Keratinocyte (primary cell): ENCODE measurements at regions not wholly inside any gene's neighbourhood (a gene's known extent, or its start where the extent isn't known, plus 50 kb on each side); places are given as distances from the start of the nearest gene placed in this dataset.
"Not testable (repeated sequence)": the region's sequence is repeated elsewhere in the genome, so short reads cannot be mapped to it uniquely, and the experiment has no call there.

Experiments
- DNase-seq: peaks from one replicate; pipeline ENCODE4 v3.0.0-alpha.2; 2011; ENCODE audit warnings: low read depth, missing footprints, low spot score
- FAIRE-seq: peaks from 2 replicates; lab custom pipeline; 2011; peaks lifted over from hg19 to GRCh38; lab: Jason Lieb, UNC
- H2AFZ ChIP-seq: 2 replicates; pipeline ENCODE4 v1.6.0; 2012; ENCODE audit warnings: low read length, control low read depth, inconsistent platforms; ENCODE audit not compliant: control insufficient read depth
- H3K27ac ChIP-seq: 2 replicates; pipeline ENCODE4 v1.5.1; 2011; ENCODE audit warnings: low read length; ENCODE audit not compliant: control insufficient read depth, insufficient read depth
- H3K27me3 ChIP-seq: 3 replicates; pipeline ENCODE4 v1.6.0; 2011; ENCODE audit warnings: low read length; ENCODE audit not compliant: control insufficient read depth, insufficient read depth; ENCODE audit errors: extremely low read depth
- H3K36me3 ChIP-seq, 2 experiments: 2 replicates in 1 of 2; 3 replicates in 1 of 2; pipeline ENCODE4 v1.5.1; 2011; ENCODE audit warnings: low read length in 2 of 2, mild to moderate bottlenecking in 1 of 2; ENCODE audit not compliant: control insufficient read depth in 2 of 2, insufficient read depth in 2 of 2; ENCODE audit errors: extremely low read depth in 1 of 2
- H3K4me1 ChIP-seq: 3 replicates; pipeline ENCODE4 v1.5.1; 2011; ENCODE audit warnings: low read length; ENCODE audit not compliant: control insufficient read depth, insufficient read depth; ENCODE audit errors: extremely low read depth
- H3K4me2 ChIP-seq: 3 replicates; pipeline ENCODE4 v1.6.0; 2011; ENCODE audit warnings: low read depth, low read length; ENCODE audit not compliant: control insufficient read depth, insufficient read depth; ENCODE audit errors: extremely low read depth
- H3K4me3 ChIP-seq, 3 experiments: fragments of 200-600 bp in 1 of 3; sonication (generic) in 1 of 3; 2 replicates in 2 of 3; 3 replicates in 1 of 3; pipeline ENCODE4 v1.5.1; 2011 to 2016; ENCODE audit warnings: low read length in 3 of 3, mild to moderate bottlenecking in 3 of 3, control low read depth in 2 of 3, inconsistent platforms in 1 of 3, low read depth in 1 of 3, mixed read lengths in 1 of 3, mixed run types in 1 of 3, moderate library complexity in 1 of 3; ENCODE audit not compliant: control insufficient read depth in 2 of 3, insufficient read depth in 2 of 3; ENCODE audit errors: extremely low read depth in 1 of 3
- H3K79me2 ChIP-seq: 2 replicates; pipeline ENCODE4 v1.6.0; 2012; ENCODE audit warnings: low read length; ENCODE audit not compliant: control insufficient read depth, insufficient read depth
- H3K9ac ChIP-seq: 3 replicates; pipeline ENCODE4 v1.6.0; 2011; ENCODE audit warnings: low read length; ENCODE audit not compliant: control insufficient read depth, insufficient read depth; ENCODE audit errors: extremely low read depth
- H3K9me1 ChIP-seq: 3 replicates; pipeline ENCODE4 v1.6.0; 2011; ENCODE audit warnings: low read length; ENCODE audit not compliant: control insufficient read depth, insufficient read depth; ENCODE audit errors: extremely low read depth
- H3K9me3 ChIP-seq: 2 replicates; pipeline ENCODE4 v1.5.1; 2012; ENCODE audit warnings: low read depth, low read length; ENCODE audit not compliant: control insufficient read depth
- H4K20me1 ChIP-seq: 3 replicates; pipeline ENCODE4 v1.6.0; 2011; ENCODE audit warnings: low read length; ENCODE audit not compliant: control insufficient read depth, insufficient read depth; ENCODE audit errors: extremely low read depth
- dilution Hi-C: fragments of 300-500 bp; cut with MboI; formaldehyde crosslinking; loops from one replicate; pipeline ENCODE4 v1.7.0; 2020; ENCODE audit warnings: low sequenced_read_pairs; ENCODE audit not compliant: extremely low pct_ligation_motif_present

GRCh38 chr15:31707944-31708702 lies 322.2 kb upstream of the CHRNA7 start:
- FAIRE-seq, dilution Hi-C loops, H3K4me3 ChIP-seq: not testable (repeated sequence)

GRCh38 chr15:31708703-31709327 lies 321.5 kb upstream of the CHRNA7 start:
- not testable (repeated sequence) for FAIRE-seq, H3K79me2 ChIP-seq, DNase-seq

More at GRCh38 chr15:31707944-31708702, 322.2 kb upstream of the CHRNA7 start:
- H3K4me2 ChIP-seq, H3K79me2 ChIP-seq, DNase-seq, H4K20me1 ChIP-seq, H3K4me1 ChIP-seq, H2AFZ ChIP-seq, H3K36me3 ChIP-seq, H3K9me1 ChIP-seq, H3K27me3 ChIP-seq, H3K27ac ChIP-seq, H3K9ac ChIP-seq, H3K9me3 ChIP-seq: not testable (repeated sequence)

GRCh38 chr15:31709479-31709878 lies 320.8 kb upstream of the CHRNA7 start:
- DNase-seq, H3K9me3 ChIP-seq, H3K79me2 ChIP-seq, H3K27ac ChIP-seq, H3K36me3 ChIP-seq, H3K4me3 ChIP-seq, H3K9me1 ChIP-seq, H4K20me1 ChIP-seq, H3K27me3 ChIP-seq, H3K4me1 ChIP-seq, H2AFZ ChIP-seq, FAIRE-seq, H3K4me2 ChIP-seq, dilution Hi-C loops, H3K9ac ChIP-seq: not testable (repeated sequence)

More at GRCh38 chr15:31708703-31709327, 321.5 kb upstream of the CHRNA7 start:
- H4K20me1 ChIP-seq, H3K4me1 ChIP-seq, H3K27me3 ChIP-seq, H3K9me3 ChIP-seq, dilution Hi-C loops, H3K4me2 ChIP-seq, H3K4me3 ChIP-seq, H3K36me3 ChIP-seq, H3K9me1 ChIP-seq, H3K9ac ChIP-seq, H3K27ac ChIP-seq, H2AFZ ChIP-seq: not testable (repeated sequence)

GRCh38 chr15:31710806-31711205 lies 319.5 kb upstream of the CHRNA7 start:
- H3K27me3 ChIP-seq, H3K4me2 ChIP-seq, H3K36me3 ChIP-seq, FAIRE-seq, H3K27ac ChIP-seq, H3K79me2 ChIP-seq, H3K9ac ChIP-seq, H3K4me3 ChIP-seq, H4K20me1 ChIP-seq, DNase-seq, H3K4me1 ChIP-seq, H3K9me3 ChIP-seq, dilution Hi-C loops, H2AFZ ChIP-seq, H3K9me1 ChIP-seq: not testable (repeated sequence)

GRCh38 chr15:31715208-31715607 lies 315.1 kb upstream of the CHRNA7 start:
- H3K4me2 ChIP-seq, FAIRE-seq, H3K9me1 ChIP-seq, H2AFZ ChIP-seq, dilution Hi-C loops, H3K4me1 ChIP-seq, H3K27me3 ChIP-seq, H3K9me3 ChIP-seq, H3K4me3 ChIP-seq, H3K79me2 ChIP-seq, H3K27ac ChIP-seq, DNase-seq, H3K9ac ChIP-seq, H3K36me3 ChIP-seq, H4K20me1 ChIP-seq: not testable (repeated sequence)
